ENCODE measurements at regions not wholly inside any gene's neighbourhood (a gene's known extent, or its start where the extent isn't known, plus 50 kb on each side); places are given as distances from the start of the nearest gene placed in this dataset.

DNA sequence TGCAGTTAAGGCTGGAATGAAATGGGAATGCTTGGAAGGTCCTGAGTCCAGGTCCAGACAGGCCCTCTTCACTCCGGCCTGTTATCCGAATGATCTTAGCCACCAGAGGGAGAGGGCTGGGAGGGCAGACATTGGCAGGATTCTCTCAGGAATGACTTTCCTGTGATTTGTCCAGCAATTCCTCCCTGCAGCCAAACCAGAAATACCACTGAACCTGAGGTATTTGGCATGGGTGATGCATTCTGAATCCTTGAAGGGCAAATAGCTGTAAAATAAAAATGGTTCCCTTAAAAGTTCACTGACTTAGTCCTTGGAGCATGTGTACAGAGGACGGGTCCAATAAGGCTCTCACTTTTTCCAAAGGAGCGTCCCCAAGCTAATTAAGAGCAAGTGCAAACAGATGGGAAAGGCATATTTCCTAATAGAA, 77.5 kb upstream of the HABP2 start:
- TF ChIP-seq, protein P1, sequence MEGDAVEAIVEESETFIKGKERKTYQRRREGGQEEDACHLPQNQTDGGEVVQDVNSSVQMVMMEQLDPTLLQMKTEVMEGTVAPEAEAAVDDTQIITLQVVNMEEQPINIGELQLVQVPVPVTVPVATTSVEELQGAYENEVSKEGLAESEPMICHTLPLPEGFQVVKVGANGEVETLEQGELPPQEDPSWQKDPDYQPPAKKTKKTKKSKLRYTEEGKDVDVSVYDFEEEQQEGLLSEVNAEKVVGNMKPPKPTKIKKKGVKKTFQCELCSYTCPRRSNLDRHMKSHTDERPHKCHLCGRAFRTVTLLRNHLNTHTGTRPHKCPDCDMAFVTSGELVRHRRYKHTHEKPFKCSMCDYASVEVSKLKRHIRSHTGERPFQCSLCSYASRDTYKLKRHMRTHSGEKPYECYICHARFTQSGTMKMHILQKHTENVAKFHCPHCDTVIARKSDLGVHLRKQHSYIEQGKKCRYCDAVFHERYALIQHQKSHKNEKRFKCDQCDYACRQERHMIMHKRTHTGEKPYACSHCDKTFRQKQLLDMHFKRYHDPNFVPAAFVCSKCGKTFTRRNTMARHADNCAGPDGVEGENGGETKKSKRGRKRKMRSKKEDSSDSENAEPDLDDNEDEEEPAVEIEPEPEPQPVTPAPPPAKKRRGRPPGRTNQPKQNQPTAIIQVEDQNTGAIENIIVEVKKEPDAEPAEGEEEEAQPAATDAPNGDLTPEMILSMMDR (IDR thresholded peaks at IDR 0.05): no peak
- TF ChIP-seq POLR2A (IDR thresholded peaks at IDR 0.05): no peak
